ENCODE measurements at regions not wholly inside any gene's neighbourhood (a gene's known extent, or its start where the extent isn't known, plus 50 kb on each side); places are given as distances from the start of the nearest gene placed in this dataset.

DNA sequence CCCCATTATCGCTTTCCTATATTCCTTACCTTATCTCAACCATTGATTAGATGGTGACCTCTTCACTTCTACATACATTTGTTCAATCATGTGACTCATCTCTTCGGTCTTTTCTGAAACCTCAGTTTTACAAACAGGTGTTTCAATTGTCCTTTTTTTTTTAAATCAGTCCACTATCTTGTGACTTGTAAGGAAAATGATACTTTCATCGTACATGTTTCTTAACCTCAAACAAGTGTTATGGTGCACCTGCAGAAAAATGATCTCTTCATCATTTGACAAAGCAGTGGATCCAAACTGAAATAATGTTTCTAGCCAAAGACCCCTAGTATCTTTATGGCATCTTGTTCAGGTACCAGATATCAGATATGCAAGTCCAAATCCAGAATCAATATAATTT is 1157.2 kb downstream of the MRPL39 start:
- intact Hi-C loops (cut with DNase I): no loop called here
- no peak overlapping the region for H3K27ac ChIP-seq
- WGBS, 2 donors: 51 to 75% methylated on average over 3 of the region's 3 CpGs
- H3K9me3 ChIP-seq: no peaks in the 10 kb centered on the region
- ATAC-seq (no peak), DNase-seq (no peak)
- H3K4me1 ChIP-seq: no peaks in the 10 kb centered on the region
- no peaks in the 10 kb centered on the region for H3K27me3 ChIP-seq
- no peaks in the 10 kb centered on the region for H3K36me3 ChIP-seq (replicated peaks in 1 of 2; ENCODE audit: insufficient read depth in 1 of 2, low read depth in 2 of 2)
- no peak overlapping the region for H3K4me3 ChIP-seq
- no peak for TF ChIP-seq POLR2A (IDR thresholded peaks at IDR 0.05)
- TF ChIP-seq, protein P1, sequence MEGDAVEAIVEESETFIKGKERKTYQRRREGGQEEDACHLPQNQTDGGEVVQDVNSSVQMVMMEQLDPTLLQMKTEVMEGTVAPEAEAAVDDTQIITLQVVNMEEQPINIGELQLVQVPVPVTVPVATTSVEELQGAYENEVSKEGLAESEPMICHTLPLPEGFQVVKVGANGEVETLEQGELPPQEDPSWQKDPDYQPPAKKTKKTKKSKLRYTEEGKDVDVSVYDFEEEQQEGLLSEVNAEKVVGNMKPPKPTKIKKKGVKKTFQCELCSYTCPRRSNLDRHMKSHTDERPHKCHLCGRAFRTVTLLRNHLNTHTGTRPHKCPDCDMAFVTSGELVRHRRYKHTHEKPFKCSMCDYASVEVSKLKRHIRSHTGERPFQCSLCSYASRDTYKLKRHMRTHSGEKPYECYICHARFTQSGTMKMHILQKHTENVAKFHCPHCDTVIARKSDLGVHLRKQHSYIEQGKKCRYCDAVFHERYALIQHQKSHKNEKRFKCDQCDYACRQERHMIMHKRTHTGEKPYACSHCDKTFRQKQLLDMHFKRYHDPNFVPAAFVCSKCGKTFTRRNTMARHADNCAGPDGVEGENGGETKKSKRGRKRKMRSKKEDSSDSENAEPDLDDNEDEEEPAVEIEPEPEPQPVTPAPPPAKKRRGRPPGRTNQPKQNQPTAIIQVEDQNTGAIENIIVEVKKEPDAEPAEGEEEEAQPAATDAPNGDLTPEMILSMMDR (IDR thresholded peaks at IDR 0.05): no peak

DNA sequence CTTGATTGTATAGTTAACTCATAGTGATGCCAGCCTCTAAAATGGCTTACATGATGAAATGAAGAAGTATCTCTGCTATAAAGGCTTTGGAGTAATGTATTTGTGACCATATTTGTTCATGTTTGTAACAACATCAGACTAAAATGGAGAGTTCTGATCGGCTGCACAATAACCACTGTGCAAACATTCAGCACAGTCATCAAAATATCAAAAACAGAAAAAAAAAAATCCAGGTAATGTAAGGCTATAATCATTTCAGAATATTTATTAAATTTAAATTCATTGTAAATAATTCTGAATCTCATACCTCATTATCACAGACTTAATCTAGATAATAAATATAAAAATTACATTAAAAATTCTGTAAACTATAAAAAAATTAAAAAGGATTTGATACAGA is 1161.8 kb downstream of the MRPL39 start:
- intact Hi-C loops (cut with DNase I): no loop called here
- DNase-seq (no peak), ATAC-seq (no peak)
- Histone ChIP-seq H3K36me3 (replicated peaks in 1 of 2; ENCODE audit: insufficient read depth in 1 of 2, low read depth in 2 of 2) (no peaks in the 10 kb centered on the region), H3K4me1 (no peaks in the 10 kb centered on the region), H3K27ac (no peak overlapping the region), H3K9me3 (no peaks in the 10 kb centered on the region), H3K4me3 (no peak overlapping the region), H3K27me3 (no peaks in the 10 kb centered on the region)
- 61% methylated on average over 1 of the region's 1 CpG for WGBS, 2 donors
- no peak for TF ChIP-seq POLR2A (IDR thresholded peaks at IDR 0.05)
- TF ChIP-seq, protein P1 (IDR thresholded peaks at IDR 0.05): no peak

DNA sequence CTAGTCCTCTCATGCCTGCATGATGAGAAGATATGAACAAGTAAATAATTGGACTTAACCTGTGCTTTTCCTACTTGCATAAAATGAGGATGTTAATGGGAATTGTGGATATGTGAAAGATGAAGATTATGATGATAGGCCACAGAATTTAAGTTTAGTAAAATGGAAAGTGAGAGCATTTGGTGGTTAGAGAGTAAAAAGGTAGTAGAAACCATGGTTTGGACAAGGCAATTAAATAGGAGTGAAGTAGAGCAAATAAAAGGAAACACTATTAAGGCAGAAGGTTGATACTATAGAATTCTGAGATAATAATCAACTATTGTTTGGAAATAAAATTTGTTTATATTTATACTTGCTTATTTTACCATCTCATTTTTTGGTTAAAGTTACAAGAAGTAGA is 1162.5 kb downstream of the MRPL39 start:
- intact Hi-C loops (cut with DNase I): no loop called here
- no peaks in the 10 kb centered on the region for H3K9me3 ChIP-seq
- no peak overlapping the region for H3K27ac ChIP-seq
- no peak for DNase-seq
- no peaks in the 10 kb centered on the region for H3K27me3 ChIP-seq
- no peaks in the 10 kb centered on the region for H3K4me1 ChIP-seq
- H3K4me3 ChIP-seq: no peak overlapping the region
- ATAC-seq: no peak
- TF ChIP-seq, protein P1 (IDR thresholded peaks at IDR 0.05): no peak
- TF ChIP-seq POLR2A (IDR thresholded peaks at IDR 0.05): no peak
- H3K36me3 ChIP-seq (replicated peaks in 1 of 2; ENCODE audit: insufficient read depth in 1 of 2, low read depth in 2 of 2): no peaks in the 10 kb centered on the region

DNA sequence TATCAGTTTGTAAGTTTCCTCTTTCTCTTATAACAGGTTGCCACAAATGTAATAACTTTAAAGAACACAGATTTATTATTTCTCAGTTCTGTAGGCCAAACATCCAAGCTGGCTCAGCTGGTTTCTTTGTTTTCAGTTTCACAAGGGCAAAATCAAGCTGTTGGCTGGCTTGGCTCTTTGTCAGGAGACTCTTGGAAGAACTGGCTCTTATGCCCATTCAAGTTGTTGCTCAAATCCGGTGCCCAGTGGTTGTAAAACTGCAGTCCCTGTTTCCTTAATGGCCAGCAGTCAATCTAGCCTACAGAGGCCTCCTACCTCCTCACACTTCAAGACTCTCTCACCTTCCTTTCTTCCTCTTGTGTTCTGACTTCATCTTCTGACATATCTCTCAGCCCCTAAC is 1171.0 kb downstream of the MRPL39 start:
- TF ChIP-seq POLR2A (IDR thresholded peaks at IDR 0.05): no peak
- TF ChIP-seq, protein P1 (IDR thresholded peaks at IDR 0.05): no peak
- Histone ChIP-seq H3K27ac (no peak overlapping the region), H3K27me3 (no peaks in the 10 kb centered on the region), H3K36me3 (replicated peaks in 1 of 2; ENCODE audit: insufficient read depth in 1 of 2, low read depth in 2 of 2) (no peaks in the 10 kb centered on the region), H3K9me3 (no peaks in the 10 kb centered on the region), H3K4me3 (no peak overlapping the region), H3K4me1 (no peaks in the 10 kb centered on the region)
- WGBS, 2 donors: 41 to 60% methylated on average over 1 of the region's 1 CpG
- DNase-seq (no peak), ATAC-seq (no peak)
- intact Hi-C loops (cut with DNase I): no loop called here

DNA sequence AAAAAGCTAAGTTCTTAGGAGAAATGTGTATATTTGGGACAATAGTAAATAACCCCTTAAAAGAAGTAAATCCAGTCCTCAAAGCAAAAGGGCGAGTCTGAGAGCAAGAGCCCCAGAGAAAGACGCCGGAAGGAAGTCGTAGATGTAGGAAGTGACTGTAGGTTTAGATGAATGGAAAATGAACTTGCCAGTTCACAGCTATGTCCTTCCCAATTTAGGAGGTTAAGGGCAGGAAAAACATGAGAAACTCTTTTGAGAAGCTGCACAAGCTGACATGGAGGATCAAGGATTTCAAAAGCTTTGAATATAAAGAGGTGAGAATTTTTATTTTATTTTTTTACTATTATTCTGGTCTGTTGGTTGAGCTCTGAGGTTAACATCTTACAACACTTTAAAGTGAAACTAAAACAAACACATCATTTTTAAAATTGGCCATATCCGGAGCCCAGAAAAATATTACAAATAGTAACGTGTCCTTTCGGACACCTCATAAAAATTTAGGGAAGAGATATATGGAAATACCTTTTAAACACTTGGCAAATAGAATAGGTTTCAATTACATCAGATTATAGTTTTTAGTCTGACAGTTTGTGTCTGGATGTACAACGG is 1178.6 kb downstream of the MRPL39 start:
- H3K4me1 ChIP-seq: no peaks in the 10 kb centered on the region
- WGBS, 2 donors: 54 to 74% methylated on average over 8 of the region's 8 CpGs
- H3K4me3 ChIP-seq: no peak overlapping the region
- no peaks in the 10 kb centered on the region for H3K36me3 ChIP-seq (replicated peaks in 1 of 2; ENCODE audit: insufficient read depth in 1 of 2, low read depth in 2 of 2)
- H3K9me3 ChIP-seq: no peaks in the 10 kb centered on the region
- TF ChIP-seq, protein P1 (IDR thresholded peaks at IDR 0.05): no peak
- no peak for TF ChIP-seq POLR2A (IDR thresholded peaks at IDR 0.05)
- DNase-seq: no peak
- H3K27me3 ChIP-seq: no peaks in the 10 kb centered on the region
- ATAC-seq: no peak
- no peak overlapping the region for H3K27ac ChIP-seq
- intact Hi-C loops (cut with DNase I): no loop called here

Measured in body of pancreas (tissue), 4 donors.